ENCODE measurements at regions not wholly inside any gene's neighbourhood (a gene's known extent, or its start where the extent isn't known, plus 50 kb on each side); places are given as distances from the start of the nearest gene placed in this dataset.

- TF ChIP-seq, protein P1, sequence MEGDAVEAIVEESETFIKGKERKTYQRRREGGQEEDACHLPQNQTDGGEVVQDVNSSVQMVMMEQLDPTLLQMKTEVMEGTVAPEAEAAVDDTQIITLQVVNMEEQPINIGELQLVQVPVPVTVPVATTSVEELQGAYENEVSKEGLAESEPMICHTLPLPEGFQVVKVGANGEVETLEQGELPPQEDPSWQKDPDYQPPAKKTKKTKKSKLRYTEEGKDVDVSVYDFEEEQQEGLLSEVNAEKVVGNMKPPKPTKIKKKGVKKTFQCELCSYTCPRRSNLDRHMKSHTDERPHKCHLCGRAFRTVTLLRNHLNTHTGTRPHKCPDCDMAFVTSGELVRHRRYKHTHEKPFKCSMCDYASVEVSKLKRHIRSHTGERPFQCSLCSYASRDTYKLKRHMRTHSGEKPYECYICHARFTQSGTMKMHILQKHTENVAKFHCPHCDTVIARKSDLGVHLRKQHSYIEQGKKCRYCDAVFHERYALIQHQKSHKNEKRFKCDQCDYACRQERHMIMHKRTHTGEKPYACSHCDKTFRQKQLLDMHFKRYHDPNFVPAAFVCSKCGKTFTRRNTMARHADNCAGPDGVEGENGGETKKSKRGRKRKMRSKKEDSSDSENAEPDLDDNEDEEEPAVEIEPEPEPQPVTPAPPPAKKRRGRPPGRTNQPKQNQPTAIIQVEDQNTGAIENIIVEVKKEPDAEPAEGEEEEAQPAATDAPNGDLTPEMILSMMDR (IDR thresholded peaks at IDR 0.05): no peak
- TF ChIP-seq, protein P2, sequence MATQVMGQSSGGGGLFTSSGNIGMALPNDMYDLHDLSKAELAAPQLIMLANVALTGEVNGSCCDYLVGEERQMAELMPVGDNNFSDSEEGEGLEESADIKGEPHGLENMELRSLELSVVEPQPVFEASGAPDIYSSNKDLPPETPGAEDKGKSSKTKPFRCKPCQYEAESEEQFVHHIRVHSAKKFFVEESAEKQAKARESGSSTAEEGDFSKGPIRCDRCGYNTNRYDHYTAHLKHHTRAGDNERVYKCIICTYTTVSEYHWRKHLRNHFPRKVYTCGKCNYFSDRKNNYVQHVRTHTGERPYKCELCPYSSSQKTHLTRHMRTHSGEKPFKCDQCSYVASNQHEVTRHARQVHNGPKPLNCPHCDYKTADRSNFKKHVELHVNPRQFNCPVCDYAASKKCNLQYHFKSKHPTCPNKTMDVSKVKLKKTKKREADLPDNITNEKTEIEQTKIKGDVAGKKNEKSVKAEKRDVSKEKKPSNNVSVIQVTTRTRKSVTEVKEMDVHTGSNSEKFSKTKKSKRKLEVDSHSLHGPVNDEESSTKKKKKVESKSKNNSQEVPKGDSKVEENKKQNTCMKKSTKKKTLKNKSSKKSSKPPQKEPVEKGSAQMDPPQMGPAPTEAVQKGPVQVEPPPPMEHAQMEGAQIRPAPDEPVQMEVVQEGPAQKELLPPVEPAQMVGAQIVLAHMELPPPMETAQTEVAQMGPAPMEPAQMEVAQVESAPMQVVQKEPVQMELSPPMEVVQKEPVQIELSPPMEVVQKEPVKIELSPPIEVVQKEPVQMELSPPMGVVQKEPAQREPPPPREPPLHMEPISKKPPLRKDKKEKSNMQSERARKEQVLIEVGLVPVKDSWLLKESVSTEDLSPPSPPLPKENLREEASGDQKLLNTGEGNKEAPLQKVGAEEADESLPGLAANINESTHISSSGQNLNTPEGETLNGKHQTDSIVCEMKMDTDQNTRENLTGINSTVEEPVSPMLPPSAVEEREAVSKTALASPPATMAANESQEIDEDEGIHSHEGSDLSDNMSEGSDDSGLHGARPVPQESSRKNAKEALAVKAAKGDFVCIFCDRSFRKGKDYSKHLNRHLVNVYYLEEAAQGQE (IDR thresholded peaks at IDR 0.05; ENCODE audit: insufficient read depth in 1 of 2, low read depth in 2 of 2, low read length in 1 of 2): no peak
These were observed 65.5 kb upstream of the POU4F3 start for GRCh38 chr5:146273109-146273508.
